Uterus (tissue), 3 donors: ENCODE measurements at regions not wholly inside any gene's neighbourhood (a gene's known extent, or its start where the extent isn't known, plus 50 kb on each side); places are given as distances from the start of the nearest gene placed in this dataset.

Experiments
- DNase-seq, 2 donors: peaks; one replicate each; pipeline ENCODE4 v3.0.0-alpha.2; 2019 to 2020
- H3K27ac ChIP-seq, 2 donors: fragments of 200-600 bp; sonication (generic); 1 replicate in 1 of 2; 2 replicates in 1 of 2; pipeline ENCODE4 v1.5.1; 2016 to 2018
- H3K27me3 ChIP-seq, 2 donors: fragments of 200-600 bp; sonication (generic); one replicate each; pipeline ENCODE4 v1.5.1; 2018 to 2019; ENCODE audit warnings: control low read depth in 1 of 2
- H3K36me3 ChIP-seq, 2 donors: fragments of 200-600 bp; sonication (generic); one replicate each; pipeline ENCODE4 v1.5.1; 2019; ENCODE audit warnings: control low read depth in 1 of 2
- H3K4me1 ChIP-seq, 2 donors: fragments of 200-600 bp; sonication (generic); one replicate each; pipeline ENCODE4 v1.5.1; 2018 to 2019; ENCODE audit warnings: control low read depth in 1 of 2
- H3K4me3 ChIP-seq, 2 donors: fragments of 200-600 bp; sonication (generic); 1 replicate in 1 of 2; 2 replicates in 1 of 2; pipeline ENCODE4 v1.5.1; 2018 to 2019; ENCODE audit warnings: mild to moderate bottlenecking in 1 of 2
- H3K9me3 ChIP-seq, 2 donors: fragments of 200-600 bp; sonication (generic); one replicate each; pipeline ENCODE4 v1.5.1; 2019; ENCODE audit warnings: control low read depth in 1 of 2
- CTCF ChIP-seq, 4 experiments: fragments of 200-600 bp in 2 of 4; fragments of 450-650 bp in 2 of 4; sonication (generic) in 2 of 4; IDR thresholded peaks; one replicate each; pipeline ENCODE4 v1.5.1; 2016 to 2019; ENCODE audit warnings: antibody characterized with exemption in 4 of 4, mild to moderate bottlenecking in 2 of 4, moderate library complexity in 1 of 4
- POLR2A ChIP-seq, 2 donors: fragments of 450-650 bp; IDR thresholded peaks; one replicate each; pipeline ENCODE4 v1.6.1; 2016; ENCODE audit warnings: antibody characterized with exemption in 2 of 2, mild to moderate bottlenecking in 1 of 2, moderate library complexity in 1 of 2
- intact Hi-C: fragments of 100-400 bp; cut with DNase I; formaldehyde crosslinking; loops from one replicate; pipeline ENCODE4 v1.15.1; 2023; ENCODE audit warnings: low total_unique reads
- donor health status: DM: yes; HTN: yes; CAD: no.

DNA sequence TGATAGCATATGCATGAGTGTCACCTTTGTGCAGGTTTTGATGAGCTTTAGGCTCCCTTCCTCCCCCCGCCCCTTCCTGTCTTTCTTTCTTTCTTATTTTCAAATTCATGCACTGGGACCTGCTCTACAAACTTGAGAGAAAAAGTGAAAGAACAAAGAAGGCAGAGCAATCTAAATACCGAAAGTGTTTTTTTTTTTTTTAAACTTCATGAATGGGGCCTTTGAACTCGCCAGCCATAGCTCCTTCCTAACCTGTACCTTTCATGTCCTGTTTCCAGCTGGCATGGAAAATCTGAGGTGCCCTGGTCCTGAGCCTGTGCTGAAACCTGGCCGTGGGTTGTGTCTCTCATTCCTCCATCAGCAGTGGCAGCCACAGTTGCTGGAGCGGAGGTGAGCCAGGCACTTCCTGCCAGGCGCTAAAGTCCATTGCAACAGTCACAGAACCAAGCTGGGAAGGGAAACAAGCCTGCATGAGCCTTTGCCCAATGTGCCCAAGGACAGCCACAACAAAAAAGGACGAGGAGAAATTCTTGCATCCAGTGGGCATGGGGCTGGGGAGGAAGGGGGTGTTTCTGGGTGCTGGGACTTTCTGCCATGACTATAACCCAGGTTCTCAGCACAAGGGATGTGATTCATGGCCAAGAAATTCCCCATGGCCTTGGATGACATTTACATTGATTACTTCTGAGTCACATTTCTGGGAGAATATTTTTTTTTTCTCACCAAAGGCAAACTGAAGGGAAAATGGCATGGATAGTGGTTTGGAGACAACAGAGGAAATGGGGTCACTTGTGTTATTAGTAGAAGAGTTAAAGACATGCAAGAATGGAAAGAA is 102.7 kb downstream of the TMEM30B start:
- no peaks in the 10 kb centered on the region for H3K27me3 ChIP-seq
- H3K4me1 ChIP-seq, result no peaks in the 10 kb centered on the region
- H3K27ac ChIP-seq, result no peak overlapping the region
- H3K9me3 ChIP-seq, result no peaks in the 10 kb centered on the region
- DNase-seq, result no peak
- H3K4me3 ChIP-seq, result no peak overlapping the region
- intact Hi-C loops, result no loop called here
- H3K36me3 ChIP-seq, result no peaks in the 10 kb centered on the region
- TF ChIP-seq CTCF (IDR thresholded peaks at IDR 0.05) (no peak), POLR2A (IDR thresholded peaks at IDR 0.05) (no peak)

DNA sequence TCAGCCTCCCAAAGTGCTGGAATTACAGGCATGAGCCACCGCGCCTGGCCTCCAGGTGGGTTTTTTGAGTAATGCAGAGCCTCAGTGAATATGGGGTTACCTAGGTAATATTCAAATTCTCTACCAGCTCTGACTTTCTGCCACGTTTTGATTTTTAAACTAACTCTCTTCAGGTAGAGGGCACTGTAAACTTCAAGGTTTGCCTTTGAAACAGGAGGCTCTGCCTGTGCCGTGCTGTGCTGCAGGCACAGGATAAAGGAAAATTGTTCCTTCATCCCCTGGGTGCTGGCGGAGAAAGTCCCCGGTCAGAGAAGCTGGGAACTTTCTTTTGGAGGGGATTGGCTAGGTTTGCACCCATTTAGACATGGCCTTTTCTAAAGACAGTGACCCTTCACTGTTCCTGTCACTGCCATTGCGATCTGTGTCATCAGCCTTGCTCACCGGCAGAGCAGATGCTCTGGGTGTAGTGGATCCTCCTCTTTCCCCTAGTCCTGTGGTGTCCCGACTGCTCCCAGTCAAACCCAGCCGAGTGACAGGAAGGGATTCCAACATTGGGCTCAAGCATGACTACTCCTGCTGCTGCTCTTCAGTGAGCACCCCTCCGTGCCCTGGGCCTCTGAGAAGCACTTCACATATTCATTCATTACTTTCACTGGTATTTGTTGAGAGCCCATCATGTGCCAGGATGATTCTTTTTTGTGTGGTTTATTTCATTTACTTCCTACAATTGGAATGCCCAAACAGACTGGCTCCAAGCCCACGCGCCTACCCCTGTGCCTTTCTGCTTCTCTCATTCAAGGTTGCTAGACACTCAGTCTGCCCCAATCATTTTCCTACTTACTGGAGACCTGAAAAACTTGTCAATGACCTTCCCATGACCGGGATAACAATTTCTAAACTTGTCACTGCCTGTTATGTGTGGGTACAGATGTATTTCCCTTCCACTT is 103.6 kb downstream of the TMEM30B start:
- TF ChIP-seq CTCF (IDR thresholded peaks at IDR 0.05) (no peak), POLR2A (IDR thresholded peaks at IDR 0.05) (no peak)

GRCh38 chr14:61176686-61177085 is 104.5 kb downstream of the TMEM30B start:
- no peak overlapping the region for H3K4me3 ChIP-seq
- intact Hi-C loops, result no loop called here
- no peaks in the 10 kb centered on the region for H3K27me3 ChIP-seq
- H3K27ac ChIP-seq, result no peak overlapping the region
- H3K9me3 ChIP-seq, result no peaks in the 10 kb centered on the region
- no peaks in the 10 kb centered on the region for H3K36me3 ChIP-seq
- TF ChIP-seq POLR2A (IDR thresholded peaks at IDR 0.05), result no peak
- no peak for TF ChIP-seq CTCF (IDR thresholded peaks at IDR 0.05)
- DNase-seq, result no peak
- no peaks in the 10 kb centered on the region for H3K4me1 ChIP-seq

More for the DNA sequence above, 103.6 kb downstream of the TMEM30B start:
- no peaks in the 10 kb centered on the region for H3K27me3 ChIP-seq
- H3K9me3 ChIP-seq, result no peaks in the 10 kb centered on the region
- no peaks in the 10 kb centered on the region for H3K36me3 ChIP-seq
- DNase-seq, result no peak
- intact Hi-C loops, result no loop called here
- no peak overlapping the region for H3K4me3 ChIP-seq
- no peaks in the 10 kb centered on the region for H3K4me1 ChIP-seq
- H3K27ac ChIP-seq, result no peak overlapping the region

DNA sequence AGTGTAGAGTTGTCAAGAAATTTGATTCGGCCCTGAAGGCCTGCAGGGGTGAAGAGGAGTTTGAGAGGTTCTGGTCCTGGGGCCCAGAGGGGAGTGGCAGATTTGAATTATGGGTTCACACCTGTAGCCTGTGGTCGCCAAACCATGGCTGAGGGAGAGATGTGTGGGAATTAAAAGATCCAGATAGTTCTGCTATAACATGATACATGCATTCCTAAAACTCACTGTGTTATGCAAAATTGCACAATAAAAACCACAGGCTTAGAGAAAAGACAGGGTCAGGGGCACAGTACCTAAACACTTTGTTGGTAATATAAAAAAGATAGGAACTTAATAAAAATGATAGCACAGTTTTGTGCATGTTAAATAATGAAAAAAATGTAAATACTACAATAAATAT is 106.2 kb downstream of the TMEM30B start:
- TF ChIP-seq POLR2A (IDR thresholded peaks at IDR 0.05) (no peak), CTCF (IDR thresholded peaks at IDR 0.05) (no peak)
- H3K4me3 ChIP-seq, result no peak overlapping the region
- no peaks in the 10 kb centered on the region for H3K36me3 ChIP-seq
- DNase-seq, result no peak
- no peaks in the 10 kb centered on the region for H3K9me3 ChIP-seq
- no peaks in the 10 kb centered on the region for H3K27me3 ChIP-seq
- H3K27ac ChIP-seq, result no peak overlapping the region
- H3K4me1 ChIP-seq, result no peaks in the 10 kb centered on the region
- intact Hi-C loops, result no loop called here

GRCh38 chr14:61174441-61174891 is 106.7 kb downstream of the TMEM30B start:
- no peak for DNase-seq
- Histone ChIP-seq H3K27me3 (no peaks in the 10 kb centered on the region), H3K4me3 (no peak overlapping the region), H3K4me1 (no peaks in the 10 kb centered on the region), H3K27ac (no peak overlapping the region), H3K36me3 (no peaks in the 10 kb centered on the region), H3K9me3 (no peaks in the 10 kb centered on the region)
- TF ChIP-seq POLR2A (IDR thresholded peaks at IDR 0.05) (no peak), CTCF (IDR thresholded peaks at IDR 0.05) (no peak)
- intact Hi-C loops, result no loop called here
